Astrocyte (in vitro differentiated cells and primary cell): ENCODE measurements at regions not wholly inside any gene's neighbourhood (a gene's known extent, or its start where the extent isn't known, plus 50 kb on each side); places are given as distances from the start of the nearest gene placed in this dataset.

Experiments used
- DNase-seq: peaks from one replicate; pipeline ENCODE4 v3.0.0-alpha.2; 2010; ENCODE audit warnings: low read depth
- FAIRE-seq: peaks from 2 replicates; lab custom pipeline; 2011; peaks lifted over from hg19 to GRCh38; lab: Jason Lieb, UNC
- H2AFZ ChIP-seq: 2 replicates; pipeline ENCODE4 v1.6.0; 2012; ENCODE audit warnings: low read depth, low read length, inconsistent platforms
- H3K27ac ChIP-seq: 2 replicates; pipeline ENCODE4 v1.5.1; 2011; ENCODE audit warnings: low read depth, low read length, inconsistent platforms
- H3K27me3 ChIP-seq: 2 replicates; pipeline ENCODE4 v1.6.0; 2011; ENCODE audit warnings: low read length, inconsistent platforms; ENCODE audit not compliant: insufficient read depth
- H3K36me3 ChIP-seq: 2 replicates; pipeline ENCODE4 v1.5.1; 2011; ENCODE audit warnings: low read length, inconsistent platforms; ENCODE audit not compliant: insufficient read depth
- H3K4me1 ChIP-seq: 2 replicates; pipeline ENCODE4 v1.5.1; 2011; ENCODE audit warnings: low read length, inconsistent platforms; ENCODE audit not compliant: insufficient read depth
- H3K4me2 ChIP-seq: 2 replicates; pipeline ENCODE4 v1.6.0; 2012; ENCODE audit warnings: low read length, inconsistent platforms
- H3K4me3 ChIP-seq: 2 replicates; pipeline ENCODE4 v1.5.1; 2011; ENCODE audit warnings: low read depth, mild to moderate bottlenecking, low read length, inconsistent platforms; ENCODE audit not compliant: insufficient read depth
- H3K79me2 ChIP-seq: 2 replicates; pipeline ENCODE4 v1.6.0; 2012; ENCODE audit warnings: mild to moderate bottlenecking, low read length, inconsistent platforms; ENCODE audit not compliant: insufficient read depth
- H3K9ac ChIP-seq: 2 replicates; pipeline ENCODE4 v1.6.0; 2012; ENCODE audit warnings: mild to moderate bottlenecking, low read length, inconsistent platforms
- H3K9me3 ChIP-seq: 2 replicates; pipeline ENCODE4 v1.5.1; 2012; ENCODE audit warnings: low read depth, mild to moderate bottlenecking, low read length, inconsistent platforms; ENCODE audit not compliant: insufficient read depth
- H4K20me1 ChIP-seq: 2 replicates; pipeline ENCODE4 v1.6.0; 2012; ENCODE audit warnings: low read length, inconsistent platforms; ENCODE audit not compliant: insufficient read depth
- H3K27ac Mint-ChIP-seq: one replicate; pipeline ENCODE4 v1.8.0; 2021; ENCODE audit warnings: mild to moderate bottlenecking, mixed read lengths; ENCODE audit not compliant: unreplicated experiment
- H3K27me3 Mint-ChIP-seq: one replicate; pipeline ENCODE4 v1.8.0; 2021; ENCODE audit warnings: low read depth, mixed read lengths; ENCODE audit not compliant: unreplicated experiment
- H3K36me3 Mint-ChIP-seq: one replicate; pipeline ENCODE4 v1.8.0; 2021; ENCODE audit warnings: low read depth, mixed read lengths; ENCODE audit not compliant: unreplicated experiment
- H3K4me1 Mint-ChIP-seq: one replicate; pipeline ENCODE4 v1.8.0; 2021; ENCODE audit warnings: low read depth, mixed read lengths; ENCODE audit not compliant: unreplicated experiment
- H3K4me3 Mint-ChIP-seq: one replicate; pipeline ENCODE4 v1.8.0; 2021; ENCODE audit warnings: mild to moderate bottlenecking, moderate library complexity, mixed read lengths; ENCODE audit not compliant: unreplicated experiment
- H3K9me3 Mint-ChIP-seq: one replicate; pipeline ENCODE4 v1.8.0; 2021; ENCODE audit warnings: mild to moderate bottlenecking, mixed read lengths; ENCODE audit not compliant: unreplicated experiment
- EZH2 ChIP-seq: IDR thresholded peaks from 2 replicates; pipeline ENCODE4 v1.6.1; 2012; ENCODE audit warnings: mild to moderate bottlenecking, low read length, inconsistent platforms; ENCODE audit not compliant: insufficient read depth
- TF ChIP-seq, protein P1 (sequence below): IDR thresholded peaks from 2 replicates; pipeline ENCODE4 v1.5.1; 2011; ENCODE audit warnings: low read depth, mild to moderate bottlenecking, inconsistent platforms, low read length, moderate library complexity; ENCODE audit not compliant: insufficient read depth

DNA sequence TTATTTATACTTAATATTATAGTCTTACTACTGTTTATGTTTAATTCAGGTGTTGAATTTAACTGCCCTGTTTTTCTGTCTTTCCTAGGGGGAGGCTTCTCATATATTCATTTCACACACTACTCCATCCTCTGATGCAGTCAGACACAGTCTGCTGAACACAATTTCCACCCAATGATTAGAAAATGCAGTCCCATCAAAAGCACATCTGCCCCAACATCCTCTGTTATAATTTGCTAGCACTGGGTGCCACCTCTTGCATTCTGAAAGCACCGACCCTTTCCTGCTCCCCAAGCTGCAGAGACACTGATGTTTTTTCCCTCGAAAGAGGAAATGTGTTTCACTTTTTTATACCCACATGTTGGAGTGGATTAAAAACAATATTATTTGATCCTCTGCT lies 474.7 kb downstream of the PID1 start:
- TF ChIP-seq, protein P1, sequence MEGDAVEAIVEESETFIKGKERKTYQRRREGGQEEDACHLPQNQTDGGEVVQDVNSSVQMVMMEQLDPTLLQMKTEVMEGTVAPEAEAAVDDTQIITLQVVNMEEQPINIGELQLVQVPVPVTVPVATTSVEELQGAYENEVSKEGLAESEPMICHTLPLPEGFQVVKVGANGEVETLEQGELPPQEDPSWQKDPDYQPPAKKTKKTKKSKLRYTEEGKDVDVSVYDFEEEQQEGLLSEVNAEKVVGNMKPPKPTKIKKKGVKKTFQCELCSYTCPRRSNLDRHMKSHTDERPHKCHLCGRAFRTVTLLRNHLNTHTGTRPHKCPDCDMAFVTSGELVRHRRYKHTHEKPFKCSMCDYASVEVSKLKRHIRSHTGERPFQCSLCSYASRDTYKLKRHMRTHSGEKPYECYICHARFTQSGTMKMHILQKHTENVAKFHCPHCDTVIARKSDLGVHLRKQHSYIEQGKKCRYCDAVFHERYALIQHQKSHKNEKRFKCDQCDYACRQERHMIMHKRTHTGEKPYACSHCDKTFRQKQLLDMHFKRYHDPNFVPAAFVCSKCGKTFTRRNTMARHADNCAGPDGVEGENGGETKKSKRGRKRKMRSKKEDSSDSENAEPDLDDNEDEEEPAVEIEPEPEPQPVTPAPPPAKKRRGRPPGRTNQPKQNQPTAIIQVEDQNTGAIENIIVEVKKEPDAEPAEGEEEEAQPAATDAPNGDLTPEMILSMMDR: no peak
- no peak for TF ChIP-seq EZH2
- Histone ChIP-seq H3K9ac (no peak overlapping the region), H3K36me3 (no peaks in the 10 kb centered on the region), H3K27ac (no peak overlapping the region), H3K4me3 (no peak overlapping the region), H3K4me2 (no peak overlapping the region), H3K9me3 (no peaks in the 10 kb centered on the region), H2AFZ (no peak overlapping the region), H4K20me1 (no peaks in the 10 kb centered on the region), H3K27me3 (no peaks in the 10 kb centered on the region), H3K79me2 (no peaks in the 10 kb centered on the region), H3K4me1 (no peaks in the 10 kb centered on the region)
- H3K27ac Mint-ChIP-seq: no peak overlapping the region
- no peaks in the 10 kb centered on the region for H3K36me3 Mint-ChIP-seq
- peaks cover 4% of the 10 kb centered on the region for H3K27me3 Mint-ChIP-seq
- H3K4me3 Mint-ChIP-seq: no peak overlapping the region
- DNase-seq (no peak), FAIRE-seq (no peak)
- no peaks in the 10 kb centered on the region for H3K9me3 Mint-ChIP-seq
- no peaks in the 10 kb centered on the region for H3K4me1 Mint-ChIP-seq

DNA sequence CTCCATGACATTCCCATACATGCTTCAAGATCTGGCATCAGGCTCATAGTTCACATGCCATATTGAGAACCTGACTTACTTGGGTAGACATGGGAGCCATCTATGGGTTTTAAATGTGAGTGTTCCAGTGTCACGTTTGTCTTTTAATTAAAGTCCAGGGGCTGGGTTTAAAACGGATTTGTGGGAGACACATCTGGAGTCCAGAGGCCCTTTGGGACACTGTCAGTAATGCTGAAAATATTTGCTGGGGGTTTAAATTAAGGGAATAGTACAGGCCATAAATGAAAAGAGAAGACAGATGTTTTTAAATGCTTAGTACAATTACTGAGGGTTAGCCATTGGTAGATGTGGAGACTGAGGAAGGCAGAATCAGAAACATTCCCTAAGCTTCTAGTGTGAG lies 478.0 kb downstream of the PID1 start:
- no peaks in the 10 kb centered on the region for H3K4me1 Mint-ChIP-seq
- no peaks in the 10 kb centered on the region for H3K27me3 ChIP-seq
- TF ChIP-seq, protein P1: no peak
- TF ChIP-seq EZH2: no peak

DNA sequence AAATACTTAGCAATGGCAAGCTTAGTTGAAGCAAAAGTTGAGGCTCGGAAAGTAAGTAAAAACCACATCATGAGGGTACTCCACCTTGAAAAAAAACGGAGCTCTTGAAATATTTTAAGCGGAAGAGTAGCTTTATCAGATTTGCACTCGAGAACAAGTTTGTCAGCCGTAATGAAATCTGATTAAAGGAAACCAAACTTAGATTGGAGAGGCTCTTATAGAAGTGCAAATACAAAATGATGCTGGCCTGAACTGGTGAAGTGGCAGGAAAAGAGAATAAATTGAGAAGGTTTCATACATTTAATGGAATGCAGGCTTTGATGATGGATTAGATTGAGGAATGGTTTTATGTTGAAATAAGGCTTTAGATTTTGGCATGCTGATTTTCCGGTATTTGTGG lies 484.2 kb downstream of the PID1 start:
- Mint-ChIP-seq H3K27ac (no peak overlapping the region), H3K4me1 (no peaks in the 10 kb centered on the region), H3K27me3 (peaks cover 4% of the 10 kb centered on the region), H3K36me3 (no peaks in the 10 kb centered on the region), H3K9me3 (peaks cover 2% of the 10 kb centered on the region), H3K4me3 (no peak overlapping the region)
- H3K9ac ChIP-seq: no peak overlapping the region
- no peak for FAIRE-seq
- H3K4me2 ChIP-seq: no peak overlapping the region
- H3K9me3 ChIP-seq: no peaks in the 10 kb centered on the region
- DNase-seq: no peak
- H3K4me3 ChIP-seq: no peak overlapping the region
- no peaks in the 10 kb centered on the region for H3K27me3 ChIP-seq
- no peaks in the 10 kb centered on the region for H3K79me2 ChIP-seq
- no peak overlapping the region for H3K27ac ChIP-seq
- TF ChIP-seq, protein P1: no peak
- TF ChIP-seq EZH2: no peak
- no peaks in the 10 kb centered on the region for H3K36me3 ChIP-seq
- H4K20me1 ChIP-seq: no peaks in the 10 kb centered on the region
- H3K4me1 ChIP-seq: no peaks in the 10 kb centered on the region
- no peak overlapping the region for H2AFZ ChIP-seq

More for the DNA sequence above, 478.0 kb downstream of the PID1 start:
- Histone ChIP-seq H3K4me1 (no peaks in the 10 kb centered on the region), H3K4me3 (no peak overlapping the region), H3K36me3 (no peaks in the 10 kb centered on the region), H3K9me3 (no peaks in the 10 kb centered on the region), H4K20me1 (no peaks in the 10 kb centered on the region), H2AFZ (no peak overlapping the region), H3K79me2 (no peaks in the 10 kb centered on the region), H3K9ac (no peak overlapping the region), H3K4me2 (no peak overlapping the region), H3K27ac (no peak overlapping the region)
- FAIRE-seq (no peak), DNase-seq (no peak)
- peaks cover 4% of the 10 kb centered on the region for H3K27me3 Mint-ChIP-seq
- H3K27ac Mint-ChIP-seq: no peak overlapping the region
- H3K9me3 Mint-ChIP-seq: peaks cover 2% of the 10 kb centered on the region
- no peak overlapping the region for H3K4me3 Mint-ChIP-seq
- no peaks in the 10 kb centered on the region for H3K36me3 Mint-ChIP-seq
